GM23248 (cell line): ENCODE measurements at regions not wholly inside any gene's neighbourhood (a gene's known extent, or its start where the extent isn't known, plus 50 kb on each side); places are given as distances from the start of the nearest gene placed in this dataset.

Source experiments
- EZH2 ChIP-seq: fragments of 200-600 bp; sonication (generic); IDR thresholded peaks from 2 replicates; pipeline ENCODE4 v1.6.1; 2018; ENCODE audit warnings: antibody characterized with exemption, mild to moderate bottlenecking; ENCODE audit not compliant: insufficient read depth, poor library complexity, severe bottlenecking
- EZH2phosphoT487 ChIP-seq: fragments of 200-600 bp; sonication (generic); IDR thresholded peaks from 2 replicates; pipeline ENCODE4 v1.6.1; 2018; ENCODE audit warnings: antibody characterized with exemption, moderate library complexity, mild to moderate bottlenecking, low read depth; ENCODE audit not compliant: insufficient read depth

- TF ChIP-seq EZH2phosphoT487, result no peak
- no peak for TF ChIP-seq EZH2
These were observed 617.5 kb upstream of the CPEB2 start for GRCh38 chr4:14384824-14385223.
